H9 (cell line): ENCODE measurements at regions not wholly inside any gene's neighbourhood (a gene's known extent, or its start where the extent isn't known, plus 50 kb on each side); places are given as distances from the start of the nearest gene placed in this dataset.

ENCODE experiments used
- DNase-seq: peaks from one replicate; pipeline ENCODE4 v3.0.0-alpha.2; 2017
- H2AFZ ChIP-seq: one replicate; pipeline ENCODE4 v1.6.1; 2013; ENCODE audit warnings: mild to moderate bottlenecking, low read length, control low read depth, moderate library complexity
- H2AK5ac ChIP-seq: 2 replicates; pipeline ENCODE4 v1.6.1; 2013; ENCODE audit warnings: low read length, control low read depth, mixed read lengths; ENCODE audit not compliant: insufficient read length
- H2BK120ac ChIP-seq: one replicate; pipeline ENCODE4 v1.6.1; 2013; ENCODE audit warnings: low read depth, mild to moderate bottlenecking, low read length, control low read depth, inconsistent platforms; ENCODE audit not compliant: poor library complexity, severe bottlenecking
- H2BK12ac ChIP-seq: 2 replicates; pipeline ENCODE4 v1.6.1; 2013; ENCODE audit warnings: low read length, control low read depth, mixed read lengths, low read depth; ENCODE audit not compliant: insufficient read length
- H2BK15ac ChIP-seq: 2 replicates; pipeline ENCODE4 v1.6.1; 2013; ENCODE audit warnings: low read depth, low read length, control low read depth
- H2BK20ac ChIP-seq: one replicate; pipeline ENCODE4 v1.6.1; 2013; ENCODE audit warnings: low read depth, mild to moderate bottlenecking, low read length, control low read depth, inconsistent platforms; ENCODE audit not compliant: poor library complexity, severe bottlenecking
- H2BK5ac ChIP-seq: 2 replicates; pipeline ENCODE4 v1.6.1; 2013; ENCODE audit warnings: low read length, control low read depth, mixed read lengths; ENCODE audit not compliant: insufficient read length
- H3K14ac ChIP-seq: 2 replicates; pipeline ENCODE4 v1.6.1; 2013; ENCODE audit warnings: low read length, control low read depth; ENCODE audit not compliant: insufficient read depth
- H3K18ac ChIP-seq: 2 replicates; pipeline ENCODE4 v1.6.1; 2013; ENCODE audit warnings: low read depth, mild to moderate bottlenecking, mixed read lengths, low read length, control low read depth; ENCODE audit not compliant: insufficient read length
- H3K23ac ChIP-seq: 2 replicates; pipeline ENCODE4 v1.6.1; 2013; ENCODE audit warnings: low read length, control low read depth, mixed read lengths, low read depth; ENCODE audit not compliant: insufficient read length
- H3K23me2 ChIP-seq: 2 replicates; pipeline ENCODE4 v1.6.1; 2013; ENCODE audit warnings: low read depth, mild to moderate bottlenecking, mixed read lengths, low read length, control low read depth; ENCODE audit not compliant: insufficient read length, poor library complexity, severe bottlenecking
- H3K27ac ChIP-seq: 2 replicates; pipeline ENCODE4 v1.5.1; 2013; ENCODE audit warnings: low read length, control low read depth, mixed read lengths, low read depth; ENCODE audit not compliant: insufficient read length
- H3K27me3 ChIP-seq: 2 replicates; pipeline ENCODE4 v1.6.1; 2013; ENCODE audit warnings: low read length, control low read depth, inconsistent platforms; ENCODE audit not compliant: insufficient read depth
- H3K4ac ChIP-seq: 2 replicates; pipeline ENCODE4 v1.6.1; 2013; ENCODE audit warnings: low read depth, mild to moderate bottlenecking, control low read depth, inconsistent platforms, low read length, moderate library complexity
- H3K4me1 ChIP-seq: 2 replicates; pipeline ENCODE4 v1.6.1; 2013; ENCODE audit warnings: low read length, control low read depth, inconsistent platforms; ENCODE audit not compliant: insufficient read depth
- H3K4me2 ChIP-seq: 2 replicates; pipeline ENCODE4 v1.6.1; 2013; ENCODE audit warnings: low read length, control low read depth, mixed read lengths; ENCODE audit not compliant: insufficient read length, insufficient read depth
- H3K56ac ChIP-seq: 2 replicates; pipeline ENCODE4 v1.6.1; 2013; ENCODE audit warnings: low read depth, mild to moderate bottlenecking, mixed read lengths, low read length, control low read depth; ENCODE audit not compliant: insufficient read length
- H3K79me1 ChIP-seq: 2 replicates; pipeline ENCODE4 v1.6.1; 2013; ENCODE audit warnings: low read depth, mild to moderate bottlenecking, moderate library complexity, low read length, control low read depth, inconsistent platforms; ENCODE audit not compliant: insufficient read depth, poor library complexity, severe bottlenecking
- H3K79me2 ChIP-seq: 2 replicates; pipeline ENCODE4 v1.6.1; 2013; ENCODE audit warnings: low read length, control low read depth, inconsistent platforms; ENCODE audit not compliant: insufficient read depth
- H3K9ac ChIP-seq: 2 replicates; pipeline ENCODE4 v1.6.1; 2013; ENCODE audit warnings: low read length, control low read depth, mixed read lengths; ENCODE audit not compliant: insufficient read length; ENCODE audit errors: extremely low read depth
- H3K9me3 ChIP-seq: one replicate; pipeline ENCODE4 v1.6.1; 2013; ENCODE audit warnings: low read depth, low read length, inconsistent platforms; ENCODE audit not compliant: control insufficient read depth
- H3T11ph ChIP-seq: one replicate; pipeline ENCODE4 v1.6.1; 2013; ENCODE audit warnings: mild to moderate bottlenecking, low read length, control low read depth, inconsistent platforms
- H4K20me1 ChIP-seq: one replicate; pipeline ENCODE4 v1.6.1; 2013; ENCODE audit not compliant: control insufficient read depth, insufficient read length, insufficient read depth
- H4K5ac ChIP-seq: 2 replicates; pipeline ENCODE4 v1.6.1; 2013; ENCODE audit warnings: low read depth, mild to moderate bottlenecking, mixed read lengths, low read length, control low read depth; ENCODE audit not compliant: insufficient read length
- H4K8ac ChIP-seq: replicated peaks from 2 replicates; pipeline ENCODE4 v1.6.1; 2013; ENCODE audit warnings: low read length, control low read depth, mixed read lengths, low read depth; ENCODE audit not compliant: insufficient read length
- H4K91ac ChIP-seq: 2 replicates; pipeline ENCODE4 v1.6.1; 2013; ENCODE audit warnings: low read depth, mild to moderate bottlenecking, moderate library complexity, mixed read lengths, low read length, control low read depth; ENCODE audit not compliant: insufficient read length
- H3K27ac Mint-ChIP-seq, 3 experiments: 2 replicates in 2 of 3; 3 replicates in 1 of 3; pipeline ENCODE4 v1.8.0; 2020 to 2021; ENCODE audit warnings: mixed read lengths in 3 of 3, mild to moderate bottlenecking in 1 of 3, moderate library complexity in 1 of 3
- H3K27me3 Mint-ChIP-seq: 2 replicates; pipeline ENCODE4 v1.8.0; 2021; ENCODE audit warnings: low read depth, mild to moderate bottlenecking, moderate library complexity, mixed read lengths
- H3K36me3 Mint-ChIP-seq, 3 experiments: 2 replicates in 2 of 3; 3 replicates in 1 of 3; pipeline ENCODE4 v1.8.0; 2020 to 2021; ENCODE audit warnings: low read depth in 3 of 3, mixed read lengths in 3 of 3; ENCODE audit not compliant: insufficient read depth in 1 of 3
- H3K4me1 Mint-ChIP-seq, 2 experiments: 2 replicates each; pipeline ENCODE4 v1.8.0; 2020; ENCODE audit warnings: mixed read lengths in 2 of 2
- H3K4me3 Mint-ChIP-seq, 2 experiments: 2 replicates in 1 of 2; 3 replicates in 1 of 2; pipeline ENCODE4 v1.8.0; 2020 to 2021; ENCODE audit warnings: mild to moderate bottlenecking in 2 of 2, mixed read lengths in 2 of 2, moderate library complexity in 1 of 2
- H3K9me3 Mint-ChIP-seq, 2 experiments: 2 replicates in 1 of 2; 3 replicates in 1 of 2; pipeline ENCODE4 v1.8.0; 2020; ENCODE audit warnings: mild to moderate bottlenecking in 2 of 2, mixed read lengths in 2 of 2, moderate library complexity in 1 of 2
- CTCF ChIP-seq: fragments of 200-600 bp; sonication (generic); conservative IDR thresholded peaks from 3 replicates; pipeline ENCODE4 v1.8.0; 2021; ENCODE audit warnings: antibody characterized with exemption, mild to moderate bottlenecking
- WGBS: extraction: QIAGEN DNeasy Blood & Tissue Kit; methylation state at CpG from one replicate; pipeline ENCODE4 v1.1.7; 2013; ENCODE audit warnings: missing lambda C conversion rate, low lambda C conversion rate, mixed read lengths; ENCODE audit not compliant: insufficient read length; ENCODE audit errors: extremely low coverage; 5-methylcytosine and 5-hydroxymethylcytosine counted together

GRCh38 chr3:117736846-117737245 is 1027.3 kb downstream of the TUSC7 start:
- Histone ChIP-seq H2BK5ac (no peak overlapping the region), H3T11ph (no peak overlapping the region), H3K79me1 (no peaks in the 10 kb centered on the region), H3K23ac (no peak overlapping the region), H3K9me3 (no peaks in the 10 kb centered on the region), H3K23me2 (no peaks in the 10 kb centered on the region), H2AK5ac (no peak overlapping the region), H3K56ac (no peak overlapping the region), H3K4me1 (0 out of 2 replicates have a peak, but pooled peaks cover 4% of the 10 kb centered on the region), H3K4me2 (no peak overlapping the region), H3K27ac (no peak overlapping the region), H3K9ac (no peak overlapping the region), H3K27me3 (no peaks in the 10 kb centered on the region), H2AFZ (no peak overlapping the region), H4K8ac (no peak overlapping the region), H2BK15ac (no peak overlapping the region), H3K79me2 (no peaks in the 10 kb centered on the region), H4K20me1 (no peaks in the 10 kb centered on the region), H3K18ac (no peak overlapping the region), H2BK12ac (no peak overlapping the region), H4K91ac (no peak overlapping the region), H3K4ac (no peak overlapping the region), H3K14ac (no peak overlapping the region), H2BK20ac (no peak overlapping the region), H4K5ac (no peak overlapping the region), H2BK120ac (no peak overlapping the region)
- no peak for DNase-seq
- H3K4me1 Mint-ChIP-seq: peaks cover 11 to 13% of the 10 kb centered on the region in 2 experiments
- TF ChIP-seq CTCF: no peak
- H3K27me3 Mint-ChIP-seq: no peaks in the 10 kb centered on the region
- H3K9me3 Mint-ChIP-seq: no peaks in the 10 kb centered on the region
- H3K27ac Mint-ChIP-seq: no peak overlapping the region
- no CpG with 5 or more reads among the region's 3 CpGs for WGBS
- no peak overlapping the region for H3K4me3 Mint-ChIP-seq
- H3K36me3 Mint-ChIP-seq: no peaks in the 10 kb centered on the region
